HG02973 (cell line): ENCODE measurements at regions not wholly inside any gene's neighbourhood (a gene's known extent, or its start where the extent isn't known, plus 50 kb on each side); places are given as distances from the start of the nearest gene placed in this dataset.

ENCODE experiments used
- ATAC-seq: cut with Tn5 transposase; IDR thresholded peaks from one replicate; pipeline ENCODE4 v1.9.1; 2021; ENCODE audit warnings: moderate library complexity; ENCODE audit not compliant: unreplicated experiment

- no peak for ATAC-seq
These were observed 554.8 kb upstream of the TENM3 start for GRCh38 chr4:181688432-181688831.

DNA sequence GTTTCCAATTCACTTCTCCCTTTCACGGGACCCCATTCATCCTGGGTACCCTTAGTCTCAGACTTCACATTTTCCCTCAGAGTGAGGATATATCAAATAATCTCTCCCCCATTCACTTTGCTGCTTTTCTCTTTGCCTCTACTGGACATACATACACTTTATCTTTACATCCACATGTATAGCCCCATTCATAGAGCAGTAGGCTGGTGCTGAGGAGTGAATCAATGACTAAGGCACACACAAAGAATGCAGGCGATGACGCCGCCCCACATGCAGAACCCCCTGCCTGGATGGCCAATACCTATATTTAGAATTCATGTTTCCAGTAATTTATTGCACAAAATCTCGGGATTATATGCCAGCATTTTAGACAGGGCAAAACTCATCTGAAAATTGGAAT is 554.3 kb upstream of the TENM3 start:
- ATAC-seq, result no peak

- no peak for ATAC-seq
These were observed 552.7 kb upstream of the TENM3 start for GRCh38 chr4:181690498-181690897.

DNA sequence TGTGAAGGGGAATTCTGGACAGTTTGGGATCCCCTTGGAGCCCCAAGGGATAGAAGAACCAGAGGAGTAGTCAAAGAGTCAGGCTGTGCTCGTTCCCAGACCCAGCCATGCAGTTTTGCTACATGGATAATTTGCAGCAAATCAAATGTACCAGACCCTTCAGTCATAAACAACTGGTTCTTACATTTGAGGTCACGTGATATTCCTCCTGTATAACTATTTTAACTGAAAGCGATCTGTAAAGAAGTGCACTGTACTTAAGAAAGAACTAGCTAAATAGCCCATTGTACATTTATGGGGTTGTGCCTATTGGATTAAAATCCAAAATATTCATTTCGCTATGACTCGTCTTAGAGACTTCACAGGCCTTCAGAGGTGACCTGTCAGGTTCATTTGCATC is 550.2 kb upstream of the TENM3 start:
- ATAC-seq, result no peak

GRCh38 chr4:181693517-181693916 is 549.7 kb upstream of the TENM3 start:
- no peak for ATAC-seq

- ATAC-seq, result no peak
These were observed 545.0 kb upstream of the TENM3 start for GRCh38 chr4:181698221-181698620.

- no peak for ATAC-seq
These were observed 542.0 kb upstream of the TENM3 start for GRCh38 chr4:181701214-181701613.

- ATAC-seq, result no peak
These were observed 541.3 kb upstream of the TENM3 start for GRCh38 chr4:181701894-181702293.

GRCh38 chr4:181702864-181703495 is 540.2 kb upstream of the TENM3 start:
- no peak for ATAC-seq

DNA sequence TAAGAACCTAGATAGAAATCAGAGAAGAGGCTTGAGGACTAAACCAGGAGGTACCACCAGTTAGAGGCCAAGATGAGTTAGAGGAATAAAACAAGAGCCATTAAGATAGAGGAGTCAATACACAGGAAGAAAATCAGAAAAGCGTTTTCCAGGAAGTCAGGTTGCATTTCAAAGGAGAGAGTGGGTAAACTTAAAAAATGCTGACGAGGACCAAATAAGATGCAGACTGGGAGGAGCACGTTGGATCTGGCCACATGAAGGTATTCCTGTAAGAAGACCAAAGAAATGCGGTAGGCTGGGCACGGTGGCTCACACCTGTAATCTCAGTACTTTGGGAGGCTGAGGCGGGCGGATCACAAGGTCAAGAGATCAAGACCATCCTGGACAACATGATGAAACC is 533.1 kb upstream of the TENM3 start:
- no peak for ATAC-seq

GRCh38 chr4:181711387-181711786 is 531.8 kb upstream of the TENM3 start:
- ATAC-seq, result no peak

DNA sequence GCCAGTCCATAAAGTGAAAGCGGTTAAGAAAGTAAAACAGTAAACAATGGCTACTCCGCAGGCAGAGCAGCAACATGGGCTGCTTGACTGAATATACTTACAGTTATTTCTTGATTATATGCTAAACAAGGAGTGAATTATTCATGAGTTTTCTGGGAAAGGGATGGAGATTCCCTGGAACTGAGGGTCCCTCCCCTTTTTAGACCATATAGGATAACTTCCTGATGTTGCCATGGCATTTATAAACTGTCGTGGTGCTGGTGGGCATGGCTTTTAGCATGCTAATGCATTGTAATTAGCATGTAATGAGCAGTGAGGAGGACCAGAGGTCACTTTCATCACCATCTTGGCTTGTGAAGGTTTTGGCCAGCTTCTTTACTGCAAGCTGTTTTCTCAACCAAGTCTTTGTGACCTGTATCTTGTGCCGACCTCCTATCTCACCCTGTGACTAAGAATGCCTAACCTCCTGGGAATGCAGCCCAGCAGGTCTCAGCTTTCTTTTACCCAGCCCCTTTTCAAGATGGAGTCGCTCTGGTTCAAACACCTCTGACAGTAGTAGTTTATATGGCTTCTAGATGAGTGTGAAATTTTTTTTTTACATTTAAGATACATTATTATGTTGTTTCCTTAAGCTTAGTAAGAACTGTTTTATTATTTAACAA is 514.8 kb upstream of the TENM3 start:
- ATAC-seq, result no peak

DNA sequence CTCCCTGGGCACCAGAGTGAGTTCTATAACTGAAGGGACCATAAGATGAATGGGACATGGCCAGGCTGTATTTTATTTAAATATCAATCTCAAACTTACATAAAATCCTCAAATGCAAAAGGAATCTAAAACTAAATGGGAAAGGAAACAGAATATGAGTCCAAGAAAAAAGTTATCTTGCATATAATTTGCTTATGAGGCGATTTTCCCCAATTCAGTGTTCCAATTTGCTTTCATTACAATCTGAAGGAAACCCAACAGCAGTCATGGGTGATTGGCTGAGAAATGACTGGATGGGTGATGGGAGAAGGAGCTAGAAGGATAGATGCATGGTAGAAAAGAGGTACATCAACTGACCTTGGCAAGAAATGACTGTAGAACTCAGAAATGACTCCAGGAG is 511.3 kb upstream of the TENM3 start:
- no peak for ATAC-seq

DNA sequence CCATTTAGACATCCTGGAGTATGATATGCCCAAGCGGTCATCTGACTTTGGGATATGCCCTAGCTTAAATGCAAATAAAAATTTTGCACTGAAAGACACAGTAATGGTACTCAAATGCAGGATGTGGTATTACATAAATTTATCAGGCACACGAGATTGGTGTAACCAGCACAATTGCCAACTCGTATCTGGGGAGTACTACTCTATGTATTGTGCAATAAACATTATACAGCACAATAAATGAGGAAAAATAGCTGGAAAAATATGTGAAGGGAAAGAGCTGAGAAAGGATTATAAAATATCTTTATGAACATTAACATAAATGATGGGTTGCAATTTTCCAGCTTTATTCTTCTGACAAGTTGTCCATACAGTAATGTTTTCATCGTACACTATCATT is 505.5 kb upstream of the TENM3 start:
- no peak for ATAC-seq

DNA sequence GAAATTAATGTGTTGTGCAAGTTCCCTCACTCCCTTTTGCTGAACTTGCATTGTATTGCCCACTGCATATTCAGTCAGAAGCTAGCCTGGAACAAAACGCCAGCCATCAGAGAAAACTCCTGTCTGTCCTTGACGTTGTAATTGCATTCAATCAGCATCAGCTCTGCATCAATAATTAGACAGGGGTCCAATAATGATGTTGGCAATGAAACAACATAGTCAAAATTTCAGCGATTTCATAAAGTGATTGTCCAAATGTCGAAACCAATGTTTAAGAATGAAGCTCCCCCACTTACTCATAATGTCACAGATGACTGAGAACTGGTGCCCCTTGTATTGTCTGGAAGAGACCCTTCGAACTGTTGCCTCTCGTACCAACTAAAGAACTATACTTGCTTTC is 504.2 kb upstream of the TENM3 start:
- no peak for ATAC-seq

- no peak for ATAC-seq
These were observed 501.7 kb upstream of the TENM3 start for GRCh38 chr4:181741513-181741912.

DNA sequence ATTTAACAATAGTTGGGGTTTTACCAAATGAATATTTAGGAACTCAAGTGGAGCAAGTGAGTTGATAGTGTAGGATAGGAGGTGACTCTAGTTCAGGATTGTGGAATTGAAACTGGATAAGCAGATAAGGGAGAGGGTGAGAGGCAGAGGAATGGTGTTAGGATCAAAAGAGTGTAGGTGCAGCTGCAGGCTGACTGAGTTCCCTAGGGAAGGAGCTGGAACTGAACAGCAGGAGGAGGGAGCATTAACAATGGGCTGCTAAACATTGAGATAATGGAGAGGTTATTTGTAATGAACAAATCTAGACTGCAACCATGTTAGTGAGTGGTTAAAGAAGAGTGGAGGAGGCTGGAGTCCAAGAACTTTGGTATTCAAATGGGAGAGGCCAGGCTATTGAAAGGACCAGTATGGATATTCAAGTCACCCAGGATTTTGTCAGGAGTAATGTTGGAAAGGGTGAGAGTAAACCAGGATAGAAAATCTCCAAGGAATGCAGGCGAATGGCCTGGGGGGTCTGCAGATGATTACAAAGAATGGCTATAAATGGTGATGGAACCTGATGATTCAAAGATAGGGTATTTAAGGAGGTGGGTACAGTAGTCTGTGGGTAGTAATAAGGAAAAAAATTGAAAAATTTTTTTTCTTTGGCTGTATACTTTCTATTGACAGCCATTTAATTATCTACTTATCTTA is 497.1 kb upstream of the TENM3 start:
- no peak for ATAC-seq

GRCh38 chr4:181748581-181748980 is 494.6 kb upstream of the TENM3 start:
- no peak for ATAC-seq

- ATAC-seq, result no peak
These were observed 490.7 kb upstream of the TENM3 start for GRCh38 chr4:181752516-181752915.

- no peak for ATAC-seq
These were observed 490.0 kb upstream of the TENM3 start for GRCh38 chr4:181753207-181753606.

DNA sequence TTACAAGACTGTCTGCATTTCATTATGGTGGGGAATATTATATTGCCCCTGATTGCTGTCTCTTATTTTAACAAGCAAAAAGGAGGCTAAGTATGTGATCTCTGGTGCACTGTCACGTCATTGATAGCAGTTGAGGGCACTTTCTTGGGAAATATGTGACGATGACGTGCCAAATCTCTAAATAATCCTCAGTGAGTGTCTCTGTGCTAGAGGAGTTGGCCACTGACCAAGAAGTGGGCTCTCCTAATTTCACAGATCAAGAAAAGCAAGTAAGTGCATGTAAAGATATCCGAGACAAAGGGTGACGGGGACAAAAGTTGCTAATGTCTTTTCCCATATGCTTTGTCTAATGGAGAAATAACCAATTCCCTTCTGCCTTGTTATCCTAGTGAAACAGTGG is 487.4 kb upstream of the TENM3 start:
- ATAC-seq, result no peak

GRCh38 chr4:181756451-181757095 is 486.6 kb upstream of the TENM3 start:
- no peak for ATAC-seq
